Neural crest cell (in vitro differentiated cells): ENCODE measurements at regions not wholly inside any gene's neighbourhood (a gene's known extent, or its start where the extent isn't known, plus 50 kb on each side); places are given as distances from the start of the nearest gene placed in this dataset.

Experiments used
- DNase-seq: peaks from one replicate; pipeline ENCODE4 v3.0.0; 2021; ENCODE audit warnings: low read depth, mixed read lengths, low spot score
- H3K27ac Mint-ChIP-seq: one replicate; pipeline ENCODE4 v1.8.0; 2021; ENCODE audit warnings: mild to moderate bottlenecking, mixed read lengths; ENCODE audit not compliant: unreplicated experiment
- H3K27me3 Mint-ChIP-seq: 2 replicates; pipeline ENCODE4 v1.8.0; 2021; ENCODE audit warnings: low read depth, mild to moderate bottlenecking, mixed read lengths
- H3K36me3 Mint-ChIP-seq: 2 replicates; pipeline ENCODE4 v1.8.0; 2021; ENCODE audit warnings: low read depth, mild to moderate bottlenecking, mixed read lengths
- H3K4me1 Mint-ChIP-seq: 2 replicates; pipeline ENCODE4 v1.8.0; 2021; ENCODE audit warnings: mixed read lengths
- H3K4me3 Mint-ChIP-seq: one replicate; pipeline ENCODE4 v1.8.0; 2021; ENCODE audit warnings: mild to moderate bottlenecking, mixed read lengths
- H3K9me3 Mint-ChIP-seq: 2 replicates; pipeline ENCODE4 v1.8.0; 2021; ENCODE audit warnings: mixed read lengths
- CTCF ChIP-seq: fragments of 200-600 bp; sonication (generic); conservative IDR thresholded peaks from 2 replicates; pipeline ENCODE4 v1.5.0; 2021; ENCODE audit warnings: antibody characterized with exemption, mild to moderate bottlenecking

GRCh38 chr9:111180811-111181210 is 142.5 kb upstream of the LPAR1 start:
- H3K9me3 Mint-ChIP-seq, result peaks cover 7% of the 10 kb centered on the region
- H3K4me3 Mint-ChIP-seq, result no peak overlapping the region
- H3K27ac Mint-ChIP-seq, result no peak overlapping the region
- TF ChIP-seq CTCF, result no peak
- H3K27me3 Mint-ChIP-seq, result no peaks in the 10 kb centered on the region
- H3K36me3 Mint-ChIP-seq, result no peaks in the 10 kb centered on the region
- H3K4me1 Mint-ChIP-seq, result no peaks in the 10 kb centered on the region
- no peak for DNase-seq

- no peak for DNase-seq
- H3K9me3 Mint-ChIP-seq, result peaks cover 7% of the 10 kb centered on the region
- no peaks in the 10 kb centered on the region for H3K4me1 Mint-ChIP-seq
- no peak overlapping the region for H3K4me3 Mint-ChIP-seq
- no peak for TF ChIP-seq CTCF
- no peaks in the 10 kb centered on the region for H3K36me3 Mint-ChIP-seq
- H3K27me3 Mint-ChIP-seq, result no peaks in the 10 kb centered on the region
- H3K27ac Mint-ChIP-seq, result no peak overlapping the region
Observed at GRCh38 chr9:111179577-111179976, 141.3 kb upstream of the LPAR1 start.

- H3K27ac Mint-ChIP-seq, result no peak overlapping the region
- DNase-seq, result no peak
- H3K9me3 Mint-ChIP-seq, result peaks cover 3% of the 10 kb centered on the region
- no peak for TF ChIP-seq CTCF
- no peaks in the 10 kb centered on the region for H3K27me3 Mint-ChIP-seq
- H3K4me1 Mint-ChIP-seq, result no peaks in the 10 kb centered on the region
- no peak overlapping the region for H3K4me3 Mint-ChIP-seq
- H3K36me3 Mint-ChIP-seq, result no peaks in the 10 kb centered on the region
Observed at GRCh38 chr9:111178331-111179055, 140.2 kb upstream of the LPAR1 start.

- Mint-ChIP-seq H3K9me3 (no peaks in the 10 kb centered on the region), H3K36me3 (no peaks in the 10 kb centered on the region), H3K27ac (no peak overlapping the region), H3K27me3 (no peaks in the 10 kb centered on the region), H3K4me3 (no peak overlapping the region), H3K4me1 (no peaks in the 10 kb centered on the region)
- DNase-seq, result no peak
- no peak for TF ChIP-seq CTCF
Observed at GRCh38 chr9:111176511-111176910, 138.2 kb upstream of the LPAR1 start.

- Mint-ChIP-seq H3K27me3 (no peaks in the 10 kb centered on the region), H3K36me3 (no peaks in the 10 kb centered on the region), H3K4me3 (no peak overlapping the region), H3K4me1 (no peaks in the 10 kb centered on the region), H3K27ac (no peak overlapping the region), H3K9me3 (no peaks in the 10 kb centered on the region)
- TF ChIP-seq CTCF, result no peak
- no peak for DNase-seq
Observed at GRCh38 chr9:111175350-111175749, 137.1 kb upstream of the LPAR1 start.
